H9 (cell line): ENCODE measurements at regions not wholly inside any gene's neighbourhood (a gene's known extent, or its start where the extent isn't known, plus 50 kb on each side); places are given as distances from the start of the nearest gene placed in this dataset.

Experiments
- DNase-seq: peaks from one replicate; pipeline ENCODE4 v3.0.0-alpha.2; 2017
- H2AFZ ChIP-seq: one replicate; pipeline ENCODE4 v1.6.1; 2013; ENCODE audit warnings: mild to moderate bottlenecking, low read length, control low read depth, moderate library complexity
- H2AK5ac ChIP-seq: 2 replicates; pipeline ENCODE4 v1.6.1; 2013; ENCODE audit warnings: low read length, control low read depth, mixed read lengths; ENCODE audit not compliant: insufficient read length
- H2BK120ac ChIP-seq: one replicate; pipeline ENCODE4 v1.6.1; 2013; ENCODE audit warnings: low read depth, mild to moderate bottlenecking, low read length, control low read depth, inconsistent platforms; ENCODE audit not compliant: poor library complexity, severe bottlenecking
- H2BK12ac ChIP-seq: 2 replicates; pipeline ENCODE4 v1.6.1; 2013; ENCODE audit warnings: low read length, control low read depth, mixed read lengths, low read depth; ENCODE audit not compliant: insufficient read length
- H2BK15ac ChIP-seq: 2 replicates; pipeline ENCODE4 v1.6.1; 2013; ENCODE audit warnings: low read depth, low read length, control low read depth
- H2BK20ac ChIP-seq: one replicate; pipeline ENCODE4 v1.6.1; 2013; ENCODE audit warnings: low read depth, mild to moderate bottlenecking, low read length, control low read depth, inconsistent platforms; ENCODE audit not compliant: poor library complexity, severe bottlenecking
- H2BK5ac ChIP-seq: 2 replicates; pipeline ENCODE4 v1.6.1; 2013; ENCODE audit warnings: low read length, control low read depth, mixed read lengths; ENCODE audit not compliant: insufficient read length
- H3K14ac ChIP-seq: 2 replicates; pipeline ENCODE4 v1.6.1; 2013; ENCODE audit warnings: low read length, control low read depth; ENCODE audit not compliant: insufficient read depth
- H3K18ac ChIP-seq: 2 replicates; pipeline ENCODE4 v1.6.1; 2013; ENCODE audit warnings: low read depth, mild to moderate bottlenecking, mixed read lengths, low read length, control low read depth; ENCODE audit not compliant: insufficient read length
- H3K23ac ChIP-seq: 2 replicates; pipeline ENCODE4 v1.6.1; 2013; ENCODE audit warnings: low read length, control low read depth, mixed read lengths, low read depth; ENCODE audit not compliant: insufficient read length
- H3K23me2 ChIP-seq: 2 replicates; pipeline ENCODE4 v1.6.1; 2013; ENCODE audit warnings: low read depth, mild to moderate bottlenecking, mixed read lengths, low read length, control low read depth; ENCODE audit not compliant: insufficient read length, poor library complexity, severe bottlenecking
- H3K27ac ChIP-seq: 2 replicates; pipeline ENCODE4 v1.5.1; 2013; ENCODE audit warnings: low read length, control low read depth, mixed read lengths, low read depth; ENCODE audit not compliant: insufficient read length
- H3K27me3 ChIP-seq: 2 replicates; pipeline ENCODE4 v1.6.1; 2013; ENCODE audit warnings: low read length, control low read depth, inconsistent platforms; ENCODE audit not compliant: insufficient read depth
- H3K4ac ChIP-seq: 2 replicates; pipeline ENCODE4 v1.6.1; 2013; ENCODE audit warnings: low read depth, mild to moderate bottlenecking, control low read depth, inconsistent platforms, low read length, moderate library complexity
- H3K4me1 ChIP-seq: 2 replicates; pipeline ENCODE4 v1.6.1; 2013; ENCODE audit warnings: low read length, control low read depth, inconsistent platforms; ENCODE audit not compliant: insufficient read depth
- H3K4me2 ChIP-seq: 2 replicates; pipeline ENCODE4 v1.6.1; 2013; ENCODE audit warnings: low read length, control low read depth, mixed read lengths; ENCODE audit not compliant: insufficient read length, insufficient read depth
- H3K56ac ChIP-seq: 2 replicates; pipeline ENCODE4 v1.6.1; 2013; ENCODE audit warnings: low read depth, mild to moderate bottlenecking, mixed read lengths, low read length, control low read depth; ENCODE audit not compliant: insufficient read length
- H3K79me1 ChIP-seq: 2 replicates; pipeline ENCODE4 v1.6.1; 2013; ENCODE audit warnings: low read depth, mild to moderate bottlenecking, moderate library complexity, low read length, control low read depth, inconsistent platforms; ENCODE audit not compliant: insufficient read depth, poor library complexity, severe bottlenecking
- H3K79me2 ChIP-seq: 2 replicates; pipeline ENCODE4 v1.6.1; 2013; ENCODE audit warnings: low read length, control low read depth, inconsistent platforms; ENCODE audit not compliant: insufficient read depth
- H3K9ac ChIP-seq: 2 replicates; pipeline ENCODE4 v1.6.1; 2013; ENCODE audit warnings: low read length, control low read depth, mixed read lengths; ENCODE audit not compliant: insufficient read length; ENCODE audit errors: extremely low read depth
- H3K9me3 ChIP-seq: one replicate; pipeline ENCODE4 v1.6.1; 2013; ENCODE audit warnings: low read depth, low read length, inconsistent platforms; ENCODE audit not compliant: control insufficient read depth
- H3T11ph ChIP-seq: one replicate; pipeline ENCODE4 v1.6.1; 2013; ENCODE audit warnings: mild to moderate bottlenecking, low read length, control low read depth, inconsistent platforms
- H4K20me1 ChIP-seq: one replicate; pipeline ENCODE4 v1.6.1; 2013; ENCODE audit not compliant: control insufficient read depth, insufficient read length, insufficient read depth
- H4K5ac ChIP-seq: 2 replicates; pipeline ENCODE4 v1.6.1; 2013; ENCODE audit warnings: low read depth, mild to moderate bottlenecking, mixed read lengths, low read length, control low read depth; ENCODE audit not compliant: insufficient read length
- H4K8ac ChIP-seq: replicated peaks from 2 replicates; pipeline ENCODE4 v1.6.1; 2013; ENCODE audit warnings: low read length, control low read depth, mixed read lengths, low read depth; ENCODE audit not compliant: insufficient read length
- H4K91ac ChIP-seq: 2 replicates; pipeline ENCODE4 v1.6.1; 2013; ENCODE audit warnings: low read depth, mild to moderate bottlenecking, moderate library complexity, mixed read lengths, low read length, control low read depth; ENCODE audit not compliant: insufficient read length
- H3K27ac Mint-ChIP-seq, 3 experiments: 2 replicates in 2 of 3; 3 replicates in 1 of 3; pipeline ENCODE4 v1.8.0; 2020 to 2021; ENCODE audit warnings: mixed read lengths in 3 of 3, mild to moderate bottlenecking in 1 of 3, moderate library complexity in 1 of 3
- H3K27me3 Mint-ChIP-seq: 2 replicates; pipeline ENCODE4 v1.8.0; 2021; ENCODE audit warnings: low read depth, mild to moderate bottlenecking, moderate library complexity, mixed read lengths
- H3K36me3 Mint-ChIP-seq, 3 experiments: 2 replicates in 2 of 3; 3 replicates in 1 of 3; pipeline ENCODE4 v1.8.0; 2020 to 2021; ENCODE audit warnings: low read depth in 3 of 3, mixed read lengths in 3 of 3; ENCODE audit not compliant: insufficient read depth in 1 of 3
- H3K4me1 Mint-ChIP-seq, 2 experiments: 2 replicates each; pipeline ENCODE4 v1.8.0; 2020; ENCODE audit warnings: mixed read lengths in 2 of 2
- H3K4me3 Mint-ChIP-seq, 2 experiments: 2 replicates in 1 of 2; 3 replicates in 1 of 2; pipeline ENCODE4 v1.8.0; 2020 to 2021; ENCODE audit warnings: mild to moderate bottlenecking in 2 of 2, mixed read lengths in 2 of 2, moderate library complexity in 1 of 2
- H3K9me3 Mint-ChIP-seq, 2 experiments: 2 replicates in 1 of 2; 3 replicates in 1 of 2; pipeline ENCODE4 v1.8.0; 2020; ENCODE audit warnings: mild to moderate bottlenecking in 2 of 2, mixed read lengths in 2 of 2, moderate library complexity in 1 of 2
- CTCF ChIP-seq: fragments of 200-600 bp; sonication (generic); conservative IDR thresholded peaks from 3 replicates; pipeline ENCODE4 v1.8.0; 2021; ENCODE audit warnings: antibody characterized with exemption, mild to moderate bottlenecking

GRCh38 chr14:27370775-27371174 is 772.9 kb upstream of the NOVA1 start:
- no peak overlapping the region for H3T11ph ChIP-seq
- no peak for TF ChIP-seq CTCF
- Mint-ChIP-seq H3K9me3 (no peaks in the 10 kb centered on the region; a peak in 1 of 5 replicates), H3K4me1 (no peaks in the 10 kb centered on the region), H3K4me3 (no peak overlapping the region), H3K36me3 (0 out of 7 replicates have a peak, but pooled peaks cover 0 to under 1% (median 0%) of the 10 kb centered on the region in 3 experiments), H3K27me3 (no peaks in the 10 kb centered on the region), H3K27ac (no peak overlapping the region)
- no peaks in the 10 kb centered on the region for H3K4me1 ChIP-seq
- no peaks in the 10 kb centered on the region for H3K79me1 ChIP-seq
- H3K4ac ChIP-seq, result no peak overlapping the region
- H3K18ac ChIP-seq, result no peak overlapping the region
- no peak overlapping the region for H3K56ac ChIP-seq
- no peak overlapping the region for H2BK15ac ChIP-seq
- H3K23ac ChIP-seq, result no peak overlapping the region
- H4K8ac ChIP-seq, result no peak overlapping the region
- no peak overlapping the region for H2BK12ac ChIP-seq
- no peak overlapping the region for H2BK120ac ChIP-seq
- no peak overlapping the region for H2BK5ac ChIP-seq
- no peak overlapping the region for H2AK5ac ChIP-seq
- no peak overlapping the region for H3K9ac ChIP-seq
- H4K5ac ChIP-seq, result no peak overlapping the region
- H3K23me2 ChIP-seq, result no peaks in the 10 kb centered on the region
- no peak for DNase-seq
- H3K27ac ChIP-seq, result no peak overlapping the region
- H3K14ac ChIP-seq, result no peak overlapping the region
- H3K4me2 ChIP-seq, result no peak overlapping the region
- no peak overlapping the region for H2AFZ ChIP-seq
- no peaks in the 10 kb centered on the region for H3K27me3 ChIP-seq
- H3K9me3 ChIP-seq, result no peaks in the 10 kb centered on the region
- no peak overlapping the region for H4K91ac ChIP-seq
- no peak overlapping the region for H2BK20ac ChIP-seq
- no peaks in the 10 kb centered on the region for H4K20me1 ChIP-seq
- H3K79me2 ChIP-seq, result no peaks in the 10 kb centered on the region
